GM18519 (cell line): ENCODE measurements at regions not wholly inside any gene's neighbourhood (a gene's known extent, or its start where the extent isn't known, plus 50 kb on each side); places are given as distances from the start of the nearest gene placed in this dataset.
"Not testable (repeated sequence)": the region's sequence is repeated elsewhere in the genome, so short reads cannot be mapped to it uniquely, and the experiment has no call there.

Experiments used
- ATAC-seq: cut with Tn5 transposase; IDR thresholded peaks from one replicate; pipeline ENCODE4 v1.9.1; 2021; ENCODE audit warnings: mild to moderate bottlenecking, moderate library complexity; ENCODE audit not compliant: unreplicated experiment, low FRiP score

- no peak for ATAC-seq
Observed at GRCh38 chr10:3260066-3260834, 87.7 kb upstream of the PITRM1 start.

GRCh38 chr10:3259499-3259898, 86.9 kb upstream of the PITRM1 start:
- no peak for ATAC-seq

- no peak for ATAC-seq
Observed at GRCh38 chr10:3258394-3258793, 85.8 kb upstream of the PITRM1 start.

- ATAC-seq, result no peak
Observed at GRCh38 chr10:3255616-3256015, 83.0 kb upstream of the PITRM1 start.

GRCh38 chr10:3255075-3255474, 82.5 kb upstream of the PITRM1 start:
- no peak for ATAC-seq

GRCh38 chr10:3253974-3254373, 81.4 kb upstream of the PITRM1 start:
- ATAC-seq, result not testable (repeated sequence)

GRCh38 chr10:3251172-3251571, 78.6 kb upstream of the PITRM1 start:
- no peak for ATAC-seq

- ATAC-seq, result no peak
Observed at GRCh38 chr10:3249307-3249889, 76.8 kb upstream of the PITRM1 start.

- ATAC-seq, result no peak
Observed at GRCh38 chr10:3248526-3249306, 76.1 kb upstream of the PITRM1 start.

- ATAC-seq, result no peak
Observed at GRCh38 chr10:3245395-3245794, 72.8 kb upstream of the PITRM1 start.

GRCh38 chr10:3241967-3242650, 69.5 kb upstream of the PITRM1 start:
- no peak for ATAC-seq

GRCh38 chr10:3241274-3241921, 68.8 kb upstream of the PITRM1 start:
- no peak for ATAC-seq

GRCh38 chr10:3239920-3240894, 67.6 kb upstream of the PITRM1 start:
- no peak for ATAC-seq

- ATAC-seq, result no peak
Observed at GRCh38 chr10:3239066-3239919, 66.7 kb upstream of the PITRM1 start.

- ATAC-seq, result no peak
Observed at GRCh38 chr10:3238115-3238871, 65.7 kb upstream of the PITRM1 start.

GRCh38 chr10:3237530-3237929, 64.9 kb upstream of the PITRM1 start:
- no peak for ATAC-seq

GRCh38 chr10:3236644-3237404, 64.2 kb upstream of the PITRM1 start:
- ATAC-seq, result no peak
